MG63 (cell line): ENCODE measurements at regions not wholly inside any gene's neighbourhood (a gene's known extent, or its start where the extent isn't known, plus 50 kb on each side); places are given as distances from the start of the nearest gene placed in this dataset.
A peak's percentile ranks its signal among the peaks of the same experiment; 100 is the strongest.

ENCODE experiments used
- DNase-seq: peaks from one replicate; pipeline ENCODE4 v3.0.0-alpha.2; 2020
- H3K27me3 ChIP-seq: fragments of 250-450 bp; sonication (Bioruptor Pico); 2 replicates; pipeline ENCODE4 v1.5.1; 2020; ENCODE audit warnings: mild to moderate bottlenecking, moderate library complexity
- H3K36me3 ChIP-seq: fragments of 250-450 bp; sonication (Bioruptor Pico); 2 replicates; pipeline ENCODE4 v1.5.1; 2020; ENCODE audit warnings: mild to moderate bottlenecking, moderate library complexity
- H3K4me3 ChIP-seq: fragments of 250-450 bp; sonication (Bioruptor Pico); 2 replicates; pipeline ENCODE4 v1.5.1; 2020; ENCODE audit warnings: mild to moderate bottlenecking, moderate library complexity
- H3K9me3 ChIP-seq: fragments of 250-450 bp; sonication (Bioruptor Pico); 2 replicates; pipeline ENCODE4 v1.5.1; 2020; ENCODE audit warnings: mild to moderate bottlenecking, moderate library complexity

DNA sequence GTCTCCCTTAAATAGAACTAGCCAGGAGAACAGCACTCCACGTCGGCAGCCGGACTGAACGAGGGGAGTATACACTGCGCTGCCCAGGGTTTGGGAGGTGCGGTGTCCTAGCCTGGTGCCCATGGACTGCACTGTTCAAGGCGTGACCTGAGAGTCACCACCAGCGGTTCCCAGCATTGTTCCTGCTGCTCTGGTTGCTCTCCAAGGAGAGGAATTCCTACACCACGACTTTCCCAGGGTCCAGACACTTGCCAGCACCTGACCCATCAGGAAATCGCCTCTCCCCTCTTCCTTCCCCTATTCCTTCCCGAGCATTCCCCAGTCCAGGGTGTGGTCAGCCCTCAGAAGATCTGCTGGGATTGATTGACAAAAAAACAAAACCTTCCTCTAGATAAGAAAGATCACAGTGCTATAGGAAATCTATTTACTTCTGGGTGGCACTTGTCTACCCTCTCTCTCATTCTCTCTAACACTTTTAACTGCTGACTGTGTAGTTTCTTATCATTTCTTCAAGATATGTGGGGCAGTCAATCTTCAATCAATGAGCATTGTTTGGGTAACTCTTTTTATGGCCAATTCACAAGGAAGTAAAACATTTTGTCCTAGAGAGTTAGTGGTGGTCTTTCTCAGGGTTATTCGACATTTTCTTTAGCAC is 297.8 kb upstream of the ACTBL2 start:
- H3K36me3 ChIP-seq, result no peaks in the 10 kb centered on the region
- H3K27me3 ChIP-seq, result no peaks in the 10 kb centered on the region
- DNase-seq, result peak; percentile 19
- H3K4me3 ChIP-seq, result no peak overlapping the region
- no peaks in the 10 kb centered on the region for H3K9me3 ChIP-seq

DNA sequence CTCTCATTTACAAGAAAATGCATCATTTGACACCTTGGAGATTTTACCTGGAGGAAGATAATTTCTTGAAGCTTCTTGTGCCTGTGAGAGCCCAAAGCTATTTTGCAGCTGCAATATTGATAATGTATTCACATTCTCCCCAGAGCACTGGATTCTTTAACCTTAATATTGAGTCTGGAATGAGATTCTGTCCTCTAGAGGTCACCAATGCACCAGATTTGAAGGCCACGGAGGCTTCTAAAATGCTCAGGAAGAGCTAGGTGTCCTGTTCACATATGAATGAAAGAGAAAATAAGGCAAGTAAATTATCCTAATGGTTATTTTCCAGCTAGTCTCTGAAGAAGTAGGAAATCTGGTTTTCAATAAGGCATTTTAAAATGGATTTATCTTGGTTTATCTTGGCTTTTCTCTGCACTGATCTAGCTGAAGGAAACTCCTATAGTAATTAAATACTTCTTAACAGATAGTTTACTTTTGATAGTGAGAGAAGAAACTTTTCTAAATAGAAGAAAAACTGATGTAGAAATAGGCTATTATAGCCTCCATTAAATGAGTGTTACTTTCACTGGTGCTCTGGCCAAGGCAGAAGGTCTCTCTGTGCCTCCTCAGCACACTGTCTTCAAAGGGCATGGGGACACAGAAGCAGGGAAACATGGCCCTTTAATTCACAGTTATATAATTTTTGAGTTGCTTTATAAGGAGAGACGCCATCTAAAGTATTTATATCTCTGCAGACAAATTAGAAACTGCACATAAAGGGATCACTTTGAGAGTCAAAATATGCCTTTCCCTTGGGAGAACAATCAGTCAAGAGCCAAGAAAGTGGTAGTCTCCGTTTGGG is 297.0 kb upstream of the ACTBL2 start:
- H3K4me3 ChIP-seq, result no peak overlapping the region
- peak; percentile 53 for DNase-seq

DNA sequence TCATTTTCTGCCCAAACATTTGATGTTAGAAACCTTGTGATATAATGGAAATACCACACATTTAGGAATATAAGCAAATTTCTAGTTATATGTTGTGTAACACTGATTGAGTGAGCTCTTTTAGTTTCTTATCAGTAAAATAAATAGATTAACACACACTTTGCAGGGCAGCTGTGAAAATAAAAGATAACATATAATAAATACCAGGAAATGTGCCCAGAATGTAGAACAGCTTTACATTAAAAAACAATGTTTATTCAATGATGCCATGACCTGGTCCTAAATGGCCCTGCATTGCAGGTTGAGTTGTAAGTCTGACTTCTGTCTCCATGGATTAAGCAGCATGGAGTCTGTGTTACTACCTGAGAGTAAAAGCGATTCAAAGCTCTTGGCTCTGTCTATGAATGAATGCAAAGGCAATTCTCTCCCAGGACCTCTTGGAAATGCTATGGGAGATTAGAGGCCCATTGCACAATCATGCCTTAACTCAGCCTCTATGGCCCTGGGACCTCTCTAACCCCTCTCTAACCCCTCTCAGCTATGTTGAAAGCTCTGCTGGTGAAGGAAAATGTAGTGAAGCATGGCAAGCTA is 296.0 kb upstream of the ACTBL2 start:
- no peak overlapping the region for H3K4me3 ChIP-seq
- DNase-seq, result no peak
- H3K9me3 ChIP-seq, result no peaks in the 10 kb centered on the region
- H3K27me3 ChIP-seq, result no peaks in the 10 kb centered on the region
- no peaks in the 10 kb centered on the region for H3K36me3 ChIP-seq

More for the DNA sequence above, 297.0 kb upstream of the ACTBL2 start:
- H3K36me3 ChIP-seq, result no peaks in the 10 kb centered on the region
- no peaks in the 10 kb centered on the region for H3K9me3 ChIP-seq
- no peaks in the 10 kb centered on the region for H3K27me3 ChIP-seq

DNA sequence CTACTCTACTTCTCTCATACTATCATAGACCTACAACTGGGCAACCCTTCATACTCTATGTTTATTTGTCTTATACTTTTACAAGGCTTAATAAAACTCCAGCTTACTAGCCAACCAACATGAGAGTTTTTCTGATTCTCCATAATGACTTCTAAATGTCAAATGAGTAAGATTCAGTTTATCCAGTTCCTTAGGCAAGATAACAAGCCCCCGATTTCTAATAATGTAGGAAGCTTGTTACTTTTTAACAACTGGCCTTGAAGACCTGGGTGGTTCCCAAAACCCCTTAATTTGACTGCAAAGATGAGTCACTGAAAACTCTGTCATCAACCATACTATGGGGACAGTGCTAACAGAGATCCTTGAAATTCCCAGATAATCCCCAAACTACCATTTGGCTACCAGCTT is 294.6 kb upstream of the ACTBL2 start:
- Histone ChIP-seq H3K27me3 (no peaks in the 10 kb centered on the region), H3K4me3 (no peak overlapping the region), H3K9me3 (no peaks in the 10 kb centered on the region), H3K36me3 (no peaks in the 10 kb centered on the region)
- DNase-seq, result no peak

DNA sequence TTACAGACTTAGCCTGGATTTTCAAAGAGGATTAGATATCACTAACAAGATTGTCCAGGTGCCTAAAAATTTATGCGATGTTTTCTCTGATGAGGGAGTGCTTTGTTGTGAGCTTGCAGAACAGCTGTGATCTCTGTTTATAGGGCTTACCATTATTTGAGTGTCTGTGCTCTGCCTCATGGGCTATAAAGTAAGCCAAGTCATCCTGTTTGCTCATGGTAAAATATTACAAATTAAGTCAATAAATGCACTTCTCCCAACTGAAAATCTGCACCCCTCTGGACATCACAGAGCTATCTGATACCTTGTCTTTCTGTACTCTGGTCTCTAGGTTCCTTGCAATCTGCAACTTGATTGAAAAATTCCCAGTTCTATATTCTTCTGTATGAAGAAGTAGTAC is 293.4 kb upstream of the ACTBL2 start:
- no peak for DNase-seq
- Histone ChIP-seq H3K4me3 (no peak overlapping the region), H3K9me3 (no peaks in the 10 kb centered on the region), H3K36me3 (no peaks in the 10 kb centered on the region), H3K27me3 (no peaks in the 10 kb centered on the region)

DNA sequence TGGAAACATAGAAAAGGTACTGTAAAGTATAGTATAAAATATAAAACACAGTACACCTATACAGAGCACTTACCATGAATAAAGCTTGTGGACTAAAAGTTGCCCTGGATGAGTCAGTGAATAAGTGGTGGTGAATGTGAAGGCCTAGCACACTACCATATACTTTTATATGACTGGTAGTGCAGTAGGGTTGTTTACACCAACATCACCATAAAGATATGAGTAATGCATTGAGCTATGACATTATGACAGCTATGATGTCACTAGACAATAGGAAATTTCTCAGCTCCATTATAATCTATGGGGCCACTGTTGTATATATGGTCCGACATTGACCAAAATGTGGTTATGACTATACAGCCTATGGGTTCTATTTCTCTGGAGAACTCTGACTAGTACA is 291.8 kb upstream of the ACTBL2 start:
- H3K27me3 ChIP-seq, result no peaks in the 10 kb centered on the region
- DNase-seq, result no peak
- H3K36me3 ChIP-seq, result no peaks in the 10 kb centered on the region
- H3K9me3 ChIP-seq, result no peaks in the 10 kb centered on the region
- no peak overlapping the region for H3K4me3 ChIP-seq

DNA sequence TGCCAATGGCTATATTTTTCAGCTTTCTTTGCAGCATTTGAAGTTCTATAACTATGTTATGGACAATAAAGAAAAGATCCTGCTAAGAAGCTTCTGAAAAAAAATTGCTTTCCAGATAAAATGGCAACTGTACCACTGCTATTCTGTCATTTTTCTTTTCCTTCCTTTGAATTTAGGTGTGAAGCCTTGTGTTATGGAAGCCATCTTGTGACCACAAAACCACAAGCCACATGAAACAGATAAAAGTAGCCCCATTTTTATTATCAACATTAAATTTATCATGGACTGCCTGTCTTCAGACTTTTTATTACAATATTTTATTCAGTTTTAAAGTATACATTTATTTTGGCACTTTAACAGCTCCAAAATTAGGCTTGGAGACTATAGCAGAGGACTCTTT is 289.9 kb upstream of the ACTBL2 start:
- no peaks in the 10 kb centered on the region for H3K36me3 ChIP-seq
- no peak overlapping the region for H3K4me3 ChIP-seq
- H3K9me3 ChIP-seq, result no peaks in the 10 kb centered on the region
- H3K27me3 ChIP-seq, result no peaks in the 10 kb centered on the region
- no peak for DNase-seq

DNA sequence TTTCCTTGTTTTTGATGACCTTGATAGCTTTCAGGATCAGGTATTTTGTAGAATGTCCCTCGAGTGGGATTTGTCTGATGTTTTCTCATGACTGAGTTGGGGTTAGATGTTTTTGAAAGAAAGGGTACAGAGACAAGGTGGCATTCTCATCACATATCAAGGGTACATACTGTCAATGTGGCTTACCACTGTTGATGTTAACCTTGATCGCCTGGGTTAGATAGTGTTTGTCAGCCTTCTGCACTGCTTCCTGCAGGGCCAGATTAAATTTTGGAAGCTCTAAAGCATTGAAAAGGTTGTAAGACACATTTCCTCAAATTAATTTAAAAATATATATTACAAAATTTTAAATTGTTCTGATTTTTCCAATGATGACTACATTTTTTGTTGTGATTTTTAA is 287.4 kb upstream of the ACTBL2 start:
- Histone ChIP-seq H3K4me3 (no peak overlapping the region), H3K36me3 (no peaks in the 10 kb centered on the region), H3K9me3 (no peaks in the 10 kb centered on the region), H3K27me3 (no peaks in the 10 kb centered on the region)
- no peak for DNase-seq

DNA sequence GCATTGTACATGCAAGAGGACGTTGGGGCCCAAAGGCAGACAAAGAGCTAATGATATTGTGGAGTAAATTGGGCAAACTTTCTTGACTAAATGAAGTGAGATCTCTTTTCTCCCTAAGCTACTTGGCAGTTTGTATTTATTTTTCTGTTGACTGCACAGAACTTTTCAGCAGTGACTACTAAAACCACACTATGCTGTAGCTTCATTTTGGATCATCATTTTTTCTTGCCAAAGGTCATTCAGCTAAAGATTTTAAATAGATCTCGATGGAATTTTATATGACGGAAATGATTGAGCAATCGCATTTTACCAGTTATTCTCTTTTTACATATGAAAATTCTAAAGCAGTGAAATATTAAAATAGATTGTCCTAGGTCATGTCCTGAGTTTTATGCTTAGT is 286.1 kb upstream of the ACTBL2 start:
- Histone ChIP-seq H3K9me3 (no peaks in the 10 kb centered on the region), H3K36me3 (no peaks in the 10 kb centered on the region), H3K27me3 (no peaks in the 10 kb centered on the region), H3K4me3 (no peak overlapping the region)
- no peak for DNase-seq

DNA sequence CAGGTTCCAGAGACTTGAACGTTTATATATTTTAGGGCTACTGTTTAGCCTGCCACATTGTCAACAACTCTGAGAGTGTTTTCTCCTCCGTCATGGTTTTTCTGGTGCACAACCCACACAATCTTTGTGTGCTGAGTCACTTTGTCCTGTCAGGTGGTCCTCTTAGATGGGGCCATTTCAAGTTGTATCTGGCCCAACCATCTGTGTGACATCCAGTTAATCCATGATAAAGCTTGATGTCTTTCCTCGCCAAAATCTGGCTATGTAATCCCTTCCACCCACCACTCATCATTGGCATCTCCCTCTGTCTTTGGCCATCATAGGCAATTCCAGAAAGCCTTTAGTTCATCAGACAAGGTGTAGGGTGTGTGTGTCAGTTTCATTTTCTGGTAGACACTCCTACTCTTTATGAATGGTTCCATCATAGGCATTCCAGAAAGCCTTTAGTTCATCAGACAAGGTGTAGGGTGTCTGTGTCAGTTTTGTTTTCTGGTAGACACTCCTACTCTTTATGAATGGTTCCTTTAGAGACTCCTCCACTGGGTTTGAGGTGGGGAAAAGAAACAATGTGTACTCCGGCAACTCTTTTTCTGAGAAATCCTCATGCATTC is 282.0 kb upstream of the ACTBL2 start:
- DNase-seq, result no peak
- H3K27me3 ChIP-seq, result no peaks in the 10 kb centered on the region
- no peaks in the 10 kb centered on the region for H3K36me3 ChIP-seq
- no peak overlapping the region for H3K4me3 ChIP-seq
- no peaks in the 10 kb centered on the region for H3K9me3 ChIP-seq

DNA sequence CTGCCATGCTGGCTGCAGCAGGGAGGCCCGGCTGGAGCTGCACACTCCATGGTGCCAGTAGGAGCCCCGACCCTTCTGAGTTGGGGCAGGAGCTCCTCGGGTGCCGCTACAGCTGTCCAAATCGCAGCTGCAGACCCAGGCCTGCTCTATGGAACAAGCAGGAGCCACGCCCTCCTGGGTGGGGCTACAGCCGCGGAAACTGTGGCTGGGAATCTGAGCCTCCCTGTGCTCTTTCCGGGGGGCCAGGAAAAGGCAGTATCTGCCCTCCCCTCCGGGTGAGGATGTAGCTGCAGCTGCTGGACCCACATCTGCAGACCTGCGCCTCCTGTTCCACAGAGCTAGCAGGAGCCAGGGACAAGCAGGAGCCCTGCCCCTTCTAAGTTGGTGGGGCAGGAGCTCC is 278.9 kb upstream of the ACTBL2 start:
- Histone ChIP-seq H3K9me3 (no peaks in the 10 kb centered on the region), H3K4me3 (no peak overlapping the region), H3K36me3 (no peaks in the 10 kb centered on the region), H3K27me3 (no peaks in the 10 kb centered on the region)
- DNase-seq, result no peak

DNA sequence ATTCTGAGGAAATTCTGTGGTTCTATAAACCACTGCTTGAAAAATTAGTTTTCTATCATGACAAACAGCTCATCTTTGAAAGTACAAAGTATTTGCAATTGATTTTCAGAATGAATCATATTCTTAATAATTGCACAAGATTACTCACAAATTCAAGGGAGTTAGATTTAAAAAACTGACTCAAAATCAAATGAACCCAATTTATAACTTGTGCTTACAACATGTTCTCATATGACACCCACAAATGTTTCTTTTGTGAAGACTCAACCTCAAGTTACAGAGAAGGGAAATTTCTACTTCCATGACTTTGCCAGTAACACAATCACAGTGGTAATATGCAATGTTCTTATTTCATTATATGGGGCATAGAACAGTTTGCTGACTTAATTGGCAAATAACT is 272.0 kb upstream of the ACTBL2 start:
- Histone ChIP-seq H3K9me3 (no peaks in the 10 kb centered on the region), H3K36me3 (no peaks in the 10 kb centered on the region), H3K4me3 (no peak overlapping the region), H3K27me3 (no peaks in the 10 kb centered on the region)
- no peak for DNase-seq

DNA sequence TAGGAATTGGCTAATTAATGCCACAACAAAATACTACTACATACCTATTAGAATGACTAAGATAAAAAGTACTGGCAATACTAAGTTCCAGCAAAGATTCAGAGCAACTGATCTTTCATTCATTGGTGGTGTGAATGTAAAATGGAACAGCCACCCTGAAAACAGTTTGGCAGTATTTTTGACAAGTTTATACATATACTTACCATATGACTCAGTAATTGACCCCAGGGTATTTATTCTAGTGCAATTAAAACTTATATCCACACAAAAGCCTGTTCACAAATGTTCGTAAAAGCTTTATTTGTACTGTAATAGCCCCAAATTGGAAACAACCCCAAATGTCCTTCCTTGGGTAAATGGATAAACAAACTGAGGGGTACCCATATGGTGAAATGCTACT is 270.8 kb upstream of the ACTBL2 start:
- DNase-seq, result no peak
- Histone ChIP-seq H3K4me3 (no peak overlapping the region), H3K36me3 (no peaks in the 10 kb centered on the region), H3K27me3 (no peaks in the 10 kb centered on the region), H3K9me3 (no peaks in the 10 kb centered on the region)

DNA sequence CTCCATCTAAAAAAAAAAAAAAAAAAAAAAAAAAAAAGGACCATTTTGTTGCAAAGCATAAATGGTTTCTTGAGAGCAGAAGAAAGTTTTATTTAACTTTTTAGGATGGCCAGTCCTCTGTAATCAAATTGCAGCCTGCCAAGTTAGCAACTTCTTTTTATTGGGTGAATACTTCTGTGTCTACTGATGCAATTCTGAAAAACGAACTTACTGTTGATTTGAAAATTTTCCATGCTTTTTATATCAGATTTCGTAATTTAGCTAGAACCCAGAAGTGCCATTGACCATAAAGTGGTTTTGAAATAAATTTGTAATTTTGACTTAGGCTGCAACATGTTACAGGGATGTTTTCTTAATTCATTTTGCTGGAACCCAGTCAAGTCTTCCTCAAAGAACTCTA is 269.1 kb upstream of the ACTBL2 start:
- Histone ChIP-seq H3K4me3 (no peak overlapping the region), H3K9me3 (no peaks in the 10 kb centered on the region), H3K27me3 (no peaks in the 10 kb centered on the region), H3K36me3 (no peaks in the 10 kb centered on the region)
- DNase-seq, result no peak

DNA sequence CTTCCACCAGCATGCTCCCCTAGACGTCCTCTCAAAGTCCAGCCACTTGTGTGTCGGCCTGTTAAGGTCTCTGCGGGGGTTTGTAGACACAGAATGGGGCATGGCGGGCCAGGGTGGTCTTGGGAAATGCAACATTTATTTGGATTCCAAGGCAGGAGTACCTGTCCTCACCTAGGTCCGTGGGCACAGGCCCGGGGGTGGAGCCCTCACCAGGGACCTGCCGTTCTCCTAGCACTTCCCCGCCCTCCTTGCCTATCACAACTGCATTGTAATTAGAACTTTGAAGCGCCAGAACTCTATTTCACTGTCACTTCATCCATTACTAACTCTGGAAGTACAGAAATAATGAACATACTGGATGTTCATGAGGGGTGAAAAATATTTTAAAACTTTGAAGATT is 268.3 kb upstream of the ACTBL2 start:
- Histone ChIP-seq H3K36me3 (no peaks in the 10 kb centered on the region), H3K27me3 (no peaks in the 10 kb centered on the region), H3K4me3 (no peak overlapping the region), H3K9me3 (no peaks in the 10 kb centered on the region)
- no peak for DNase-seq

DNA sequence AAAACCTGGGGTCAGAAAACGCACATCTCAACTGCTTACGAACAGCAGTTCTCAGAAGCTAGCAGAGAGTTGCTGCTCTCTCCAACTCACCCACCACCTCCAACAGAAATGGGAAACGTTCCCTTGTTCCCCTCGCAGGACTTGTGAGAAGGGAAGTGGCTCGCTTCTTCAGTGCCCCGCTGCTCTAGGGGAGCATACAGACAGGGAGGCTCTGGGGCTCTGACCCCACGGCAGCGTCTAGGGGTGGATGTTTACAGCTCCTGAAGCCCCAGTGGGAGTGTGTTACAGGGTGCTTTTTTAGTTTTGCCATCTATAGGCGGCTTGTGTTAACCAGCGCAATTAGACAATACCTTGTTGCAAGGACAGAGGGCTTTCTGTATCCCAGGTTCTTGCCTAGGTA is 267.7 kb upstream of the ACTBL2 start:
- H3K36me3 ChIP-seq, result no peaks in the 10 kb centered on the region
- H3K9me3 ChIP-seq, result no peaks in the 10 kb centered on the region
- no peaks in the 10 kb centered on the region for H3K27me3 ChIP-seq
- DNase-seq, result no peak
- H3K4me3 ChIP-seq, result no peak overlapping the region

DNA sequence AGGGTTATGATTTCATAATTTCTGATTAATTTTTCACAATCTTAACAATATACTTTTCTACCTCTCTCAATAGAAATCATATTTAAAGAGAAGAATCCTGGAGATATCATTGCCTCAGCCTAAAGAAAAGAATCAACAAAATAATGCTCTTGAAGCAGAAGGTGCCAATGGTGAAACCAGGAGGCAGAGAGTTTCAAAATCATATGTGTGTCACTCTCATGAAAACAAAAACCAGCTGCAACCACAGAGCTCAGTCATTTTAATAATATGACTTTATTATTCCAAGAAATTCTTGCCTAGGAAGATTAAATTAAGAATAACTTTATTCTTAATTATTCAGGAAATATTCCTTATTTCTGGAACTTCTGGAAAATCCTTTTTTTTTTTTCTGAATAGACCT is 266.8 kb upstream of the ACTBL2 start:
- no peak overlapping the region for H3K4me3 ChIP-seq
- H3K9me3 ChIP-seq, result no peaks in the 10 kb centered on the region
- H3K27me3 ChIP-seq, result no peaks in the 10 kb centered on the region
- H3K36me3 ChIP-seq, result no peaks in the 10 kb centered on the region
- no peak for DNase-seq
